K562 (cell line): ENCODE measurements at regions not wholly inside any gene's neighbourhood (a gene's known extent, or its start where the extent isn't known, plus 50 kb on each side); places are given as distances from the start of the nearest gene placed in this dataset.

Experiments used
- ATAC-seq: fragments of 200-7000 bp; cut with Tn5 transposase; 3 replicates; pipeline ENCODE4 v1.9.1; 2020; ENCODE audit warnings: moderate library complexity
- BruUV-seq: library from RNA; stranded (reverse); fragments of 400-500 nt; replicated peaks from 2 replicates; lab custom pipeline; 2021; lab: Mats Ljungman, UMichigan
- CTCF ChIA-PET: fragments of 300-600 bp; formaldehyde crosslinking; extraction: SDS; loops from one replicate; lab custom pipeline; 2021; ENCODE audit warnings: low intra/inter-chr PET ratio; lab: Yijun Ruan, JAX
- POLR2A ChIA-PET: fragments of 300-600, 350-650 bp; sonication (Branson Sonifier 250); formaldehyde crosslinking; extraction: SDS; loops from one replicate; lab custom pipeline; 2021; ENCODE audit warnings: antibody characterized with exemption, inconsistent platforms; lab: Yijun Ruan, JAX
- DNase-seq, 4 experiments: peaks; one replicate each; pipeline versions ENCODE4 v3.0.0 to v3.0.0-alpha.2; 2011 to 2018; ENCODE audit warnings: low spot score in 3 of 4, mixed read lengths in 3 of 4; ENCODE audit errors: extremely low read depth in 1 of 4
- FAIRE-seq: peaks from 2 replicates; lab custom pipeline; 2011; peaks lifted over from hg19 to GRCh38; lab: Jason Lieb, UNC
- H2AFZ ChIP-seq: 2 replicates; pipeline ENCODE4 v1.6.0; 2011; ENCODE audit warnings: low read depth, low read length, control low read depth, inconsistent platforms
- H3K27ac ChIP-seq: fragments of 200-600 bp; 3 replicates; pipeline ENCODE4 v1.8.0; 2011; ENCODE audit warnings: low read depth, mild to moderate bottlenecking, control low read depth, inconsistent platforms, low read length, moderate library complexity, mixed read lengths; ENCODE audit errors: extremely low read depth
- H3K27me3 ChIP-seq, 2 experiments: fragments of 300-600 bp in 1 of 2; 2 replicates in 1 of 2; 3 replicates in 1 of 2; pipeline versions ENCODE4 v1.6.0 to v1.8.0; 2011; ENCODE audit warnings: inconsistent platforms in 2 of 2, low read length in 2 of 2, mild to moderate bottlenecking in 1 of 2, mixed read lengths in 1 of 2, moderate library complexity in 1 of 2; ENCODE audit not compliant: control insufficient read depth in 2 of 2, insufficient read depth in 2 of 2
- H3K36me3 ChIP-seq: fragments of 300-600 bp; 3 replicates; pipeline ENCODE4 v1.8.0; 2011; ENCODE audit warnings: mild to moderate bottlenecking, low read length, inconsistent platforms; ENCODE audit not compliant: control insufficient read depth, insufficient read depth
- H3K4me1 ChIP-seq, 2 experiments: fragments of 200-600 bp in 1 of 2; replicated peaks in 1 of 2; 2 replicates in 1 of 2; 3 replicates in 1 of 2; pipeline versions ENCODE4 v1.5.1 to v1.8.0; 2011; ENCODE audit warnings: inconsistent platforms in 2 of 2, low read length in 2 of 2, mild to moderate bottlenecking in 1 of 2, mixed read lengths in 1 of 2, moderate library complexity in 1 of 2; ENCODE audit not compliant: control insufficient read depth in 2 of 2, insufficient read depth in 2 of 2
- H3K4me2 ChIP-seq: 2 replicates; pipeline ENCODE4 v1.6.1; 2011; ENCODE audit warnings: low read length, control low read depth, inconsistent platforms, mixed read lengths; ENCODE audit not compliant: insufficient read depth
- H3K4me3 ChIP-seq: fragments of 200-600 bp; sonication (generic), shearing (Covaris generic); 2 replicates; pipeline ENCODE4 v1.5.1; 2016; ENCODE audit warnings: control low read depth, inconsistent platforms
- H3K79me2 ChIP-seq: fragments of 200-600 bp; 3 replicates; pipeline ENCODE4 v1.8.0; 2011; ENCODE audit warnings: low read length, inconsistent platforms; ENCODE audit not compliant: control insufficient read depth, insufficient read depth
- H3K9ac ChIP-seq, 2 experiments: 2 replicates each; pipeline versions ENCODE4 v1.6.0 to v1.6.1; 2011; ENCODE audit warnings: low read depth in 2 of 2, low read length in 2 of 2, control low read depth in 1 of 2, inconsistent platforms in 1 of 2, mild to moderate bottlenecking in 1 of 2, mixed read lengths in 1 of 2; ENCODE audit not compliant: insufficient read depth in 1 of 2
- H3K9me1 ChIP-seq: one replicate; pipeline ENCODE4 v1.6.0; 2011; ENCODE audit warnings: inconsistent platforms, mild to moderate bottlenecking, low read length, moderate library complexity; ENCODE audit not compliant: control insufficient read depth, insufficient read depth
- H3K9me3 ChIP-seq: replicated peaks from 2 replicates; pipeline ENCODE4 v1.5.1; 2011; ENCODE audit warnings: low read depth, low read length, inconsistent platforms; ENCODE audit not compliant: control insufficient read depth, insufficient read depth
- H4K20me1 ChIP-seq: replicated peaks from 2 replicates; pipeline ENCODE4 v1.6.1; 2011; ENCODE audit warnings: low read length, inconsistent platforms, mixed read lengths; ENCODE audit not compliant: control insufficient read depth, insufficient read depth
- ARID3A ChIP-seq: IDR thresholded peaks from 2 replicates; pipeline ENCODE4 v1.6.1; 2012; ENCODE audit warnings: low read depth, low read length, improper control_type of control experiment, borderline replicate concordance
- HMG20A ChIP-seq: fragments of 450-650 bp; formaldehyde crosslinking; conservative IDR thresholded peaks from 2 replicates; pipeline ENCODE4 v1.4.0; 2020; ENCODE audit warnings: mild to moderate bottlenecking, mixed read lengths
- MAFF ChIP-seq: IDR thresholded peaks from 2 replicates; pipeline ENCODE4 v1.6.1; 2012; ENCODE audit warnings: low read length, improper control_type of control experiment
- STAT5A ChIP-seq: IDR thresholded peaks from 2 replicates; pipeline ENCODE4 v1.6.1; 2012; ENCODE audit warnings: low read length, inconsistent platforms, borderline replicate concordance
- ZNF217 ChIP-seq: sonication (generic); formaldehyde crosslinking; IDR thresholded peaks from 2 replicates; pipeline ENCODE4 v1.8.0; 2022; ENCODE audit warnings: mild to moderate bottlenecking, missing genetic modification reagents
- ZNF324 ChIP-seq: fragments of 250-450 bp; sonication (Bioruptor Pico); IDR thresholded peaks from 2 replicates; pipeline ENCODE4 v1.4.0; 2020; ENCODE audit warnings: mild to moderate bottlenecking
- WGBS: fragments of 100-300 bp; shearing (Covaris generic); methylation state at CpG from one replicate; pipeline ENCODE4 v1.1.6; 2016; ENCODE audit warnings: low coverage, mixed read lengths; ENCODE audit not compliant: insufficient coverage; ENCODE audit errors: missing lambda C conversion rate; 5-methylcytosine and 5-hydroxymethylcytosine counted together
- in situ Hi-C: fragments of 300-500 bp; cut with MboI; formaldehyde crosslinking; loops from 4 replicates; pipeline ENCODE4 v1.15.0; 2018; ENCODE audit warnings: inconsistent platforms, mixed read lengths
- intact Hi-C: fragments of 100-400 bp; cut with micrococcal nuclease; formaldehyde crosslinking; loops from 2 replicates; pipeline ENCODE4 v1.14.2; 2022

- WGBS: 2% methylated on average over 10 of the region's 10 CpGs
- in situ Hi-C loops (no loop called here), intact Hi-C loops (no loop called here)
- H3K27me3 ChIP-seq: peaks cover 0 to 35% of the 10 kb centered on the region in 2 experiments; a peak in 3 of 5 replicates
- ATAC-seq: no peak
- H3K9ac ChIP-seq: no peak overlapping the region
- H3K27ac ChIP-seq: no peak overlapping the region
- BruUV-seq: no TSS peak
- no peaks in the 10 kb centered on the region for H3K9me3 ChIP-seq
- POLR2A ChIA-PET: no interaction called here
- no peaks in the 10 kb centered on the region for H3K9me1 ChIP-seq
- H3K79me2 ChIP-seq: no peaks in the 10 kb centered on the region
- no peaks in the 10 kb centered on the region for H3K4me1 ChIP-seq
- DNase-seq: no peak
- H2AFZ ChIP-seq: no peak overlapping the region
- TF ChIP-seq ZNF217 (CRISPR knock-in tag): no peak
- TF ChIP-seq HMG20A (CRISPR knock-in tag): no peak
- TF ChIP-seq STAT5A: no peak
- TF ChIP-seq MAFF: no peak
- no peak for TF ChIP-seq ARID3A
- no peak for TF ChIP-seq ZNF324 (CRISPR knock-in tag)
- no peaks in the 10 kb centered on the region; the same call in 1 of the 2 replicates for H4K20me1 ChIP-seq
- no peak overlapping the region for H3K4me3 ChIP-seq
- no peak for FAIRE-seq
- CTCF ChIA-PET: no interaction called here
- no peaks in the 10 kb centered on the region for H3K36me3 ChIP-seq
- no peak overlapping the region for H3K4me2 ChIP-seq
Observed at GRCh38 chr1:29497395-29498125, 261.2 kb downstream of the PTPRU start.
